A673 (cell line): ENCODE measurements at regions not wholly inside any gene's neighbourhood (a gene's known extent, or its start where the extent isn't known, plus 50 kb on each side); places are given as distances from the start of the nearest gene placed in this dataset.

Experiments used
- BruUV-seq: library from RNA; stranded (reverse); fragments of 400-500 nt; replicated peaks from 2 replicates; lab custom pipeline; 2021; lab: Mats Ljungman, UMichigan
- CTCF ChIA-PET: fragments of 300-600 bp; sonication (Branson Sonifier 250); formaldehyde crosslinking; loops from one replicate; lab custom pipeline; 2022; ENCODE audit warnings: antibody characterized with exemption; lab: Charles Lee
- POLR2A ChIA-PET: fragments of 300-600 bp; sonication (Branson Sonifier 250); formaldehyde crosslinking; loops from one replicate; lab custom pipeline; 2022; ENCODE audit warnings: antibody characterized with exemption; ENCODE audit not compliant: low non-redundant PET; lab: Charles Lee
- DNase-seq: peaks from one replicate; pipeline ENCODE4 v3.0.0-alpha.2; 2015; ENCODE audit warnings: low spot score
- H3K27ac ChIP-seq: fragments of 200-600 bp; sonication (generic); 2 replicates; pipeline ENCODE4 v1.5.1; 2016; ENCODE audit warnings: mixed run types, low read depth, mild to moderate bottlenecking, mixed read lengths, antibody characterized with exemption, low read length; ENCODE audit not compliant: poor library complexity, severe bottlenecking
- H3K27me3 ChIP-seq: fragments of 200-600 bp; sonication (generic); replicated peaks from 2 replicates; pipeline ENCODE4 v1.6.1; 2017; ENCODE audit warnings: mixed run types, low read depth, mild to moderate bottlenecking, mixed read lengths, antibody characterized with exemption, low read length; ENCODE audit not compliant: insufficient read depth, poor library complexity
- H3K36me3 ChIP-seq: fragments of 200-600 bp; sonication (generic); 2 replicates; pipeline ENCODE4 v1.6.1; 2016; ENCODE audit warnings: mixed run types, mild to moderate bottlenecking, mixed read lengths, antibody characterized with exemption, low read length; ENCODE audit not compliant: insufficient read depth, poor library complexity, severe bottlenecking
- H3K4me1 ChIP-seq: fragments of 200-600 bp; sonication (generic); 2 replicates; pipeline ENCODE4 v1.6.1; 2017; ENCODE audit warnings: mixed run types, mild to moderate bottlenecking, mixed read lengths, antibody characterized with exemption, low read length; ENCODE audit not compliant: insufficient read depth, poor library complexity, severe bottlenecking
- H3K4me3 ChIP-seq: fragments of 200-600 bp; sonication (generic); 2 replicates; pipeline ENCODE4 v1.5.1; 2016; ENCODE audit warnings: low read depth, mixed run types, mild to moderate bottlenecking, mixed read lengths, low read length; ENCODE audit not compliant: poor library complexity, severe bottlenecking
- H3K9me3 ChIP-seq: fragments of 200-600 bp; sonication (generic); 2 replicates; pipeline ENCODE4 v1.6.1; 2016; ENCODE audit warnings: mixed run types, low read depth, mild to moderate bottlenecking, mixed read lengths, antibody characterized with exemption, low read length; ENCODE audit not compliant: poor library complexity, severe bottlenecking
- EZH2 ChIP-seq: fragments of 200-600 bp; sonication (generic); IDR thresholded peaks from 2 replicates; pipeline ENCODE4 v1.6.1; 2017; ENCODE audit warnings: borderline replicate concordance, low read depth, mild to moderate bottlenecking, mixed read lengths, antibody characterized with exemption, low read length; ENCODE audit not compliant: poor library complexity, severe bottlenecking
- intact Hi-C: fragments of 100-400 bp; cut with micrococcal nuclease; formaldehyde crosslinking; loops from one replicate; pipeline ENCODE4 v1.10.0; 2022; ENCODE audit not compliant: unreplicated experiment
- TF ChIP-seq, protein P1 (sequence below): fragments of 300-800, 200-600 bp; sonication (generic); conservative IDR thresholded peaks from 2 replicates; pipeline ENCODE4 v1.5.1; 2017; ENCODE audit warnings: low read depth, mild to moderate bottlenecking, antibody characterized with exemption, low read length, moderate library complexity, mixed read lengths

DNA sequence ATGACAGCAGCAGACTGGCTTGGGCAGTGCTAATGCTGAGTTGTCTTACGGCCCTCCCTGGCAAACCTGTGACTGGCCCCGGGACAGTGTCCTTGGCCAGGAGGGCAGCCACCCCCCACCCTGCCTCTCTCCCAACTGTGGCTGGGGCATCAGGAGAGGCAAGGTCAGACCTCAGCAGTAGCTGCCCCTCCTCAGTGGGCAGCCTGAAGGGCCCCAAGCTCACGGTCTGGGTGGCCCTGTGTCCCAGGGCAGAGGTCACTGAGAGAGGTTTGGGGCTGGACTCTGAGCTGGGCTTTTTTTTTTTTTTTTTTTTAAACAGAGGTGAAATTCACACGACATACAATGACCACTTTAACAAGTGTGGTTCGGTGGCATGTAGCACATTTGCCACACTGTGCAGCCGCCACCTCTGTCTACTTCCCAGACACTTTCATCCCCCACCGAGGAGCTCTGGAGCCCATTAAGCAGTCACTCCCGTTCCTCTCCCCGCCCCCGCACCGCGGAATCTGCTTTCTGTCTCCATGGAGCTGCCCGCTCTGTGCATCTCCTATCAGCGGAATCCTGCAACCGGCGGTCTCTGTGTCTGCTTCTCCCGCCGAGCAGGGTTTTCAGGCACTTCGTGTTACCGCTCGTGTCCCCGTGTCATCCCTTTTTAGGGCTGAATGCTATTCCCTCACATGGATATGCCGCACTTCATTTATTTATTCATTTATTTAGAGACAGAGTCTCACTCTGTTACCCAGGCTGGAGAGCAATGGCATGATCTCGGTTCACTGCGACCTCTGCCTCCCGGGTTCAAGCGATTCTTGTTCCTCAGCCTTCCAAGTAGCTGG, 67.9 kb upstream of the GATA5 start:
- no peak overlapping the region for H3K27ac ChIP-seq
- no TSS peak for BruUV-seq

GRCh38 chr20:62544505-62545055, 68.8 kb upstream of the GATA5 start:
- no peaks in the 10 kb centered on the region for H3K36me3 ChIP-seq
- peaks cover 22% of the 10 kb centered on the region for H3K27me3 ChIP-seq
- CTCF ChIA-PET = no interaction called here
- POLR2A ChIA-PET = no interaction called here
- intact Hi-C loops = no loop called here
- no peaks in the 10 kb centered on the region for H3K9me3 ChIP-seq
- no peak overlapping the region for H3K4me3 ChIP-seq
- no peak overlapping the region for H3K27ac ChIP-seq
- no peaks in the 10 kb centered on the region for H3K4me1 ChIP-seq
- TF ChIP-seq, protein P1, sequence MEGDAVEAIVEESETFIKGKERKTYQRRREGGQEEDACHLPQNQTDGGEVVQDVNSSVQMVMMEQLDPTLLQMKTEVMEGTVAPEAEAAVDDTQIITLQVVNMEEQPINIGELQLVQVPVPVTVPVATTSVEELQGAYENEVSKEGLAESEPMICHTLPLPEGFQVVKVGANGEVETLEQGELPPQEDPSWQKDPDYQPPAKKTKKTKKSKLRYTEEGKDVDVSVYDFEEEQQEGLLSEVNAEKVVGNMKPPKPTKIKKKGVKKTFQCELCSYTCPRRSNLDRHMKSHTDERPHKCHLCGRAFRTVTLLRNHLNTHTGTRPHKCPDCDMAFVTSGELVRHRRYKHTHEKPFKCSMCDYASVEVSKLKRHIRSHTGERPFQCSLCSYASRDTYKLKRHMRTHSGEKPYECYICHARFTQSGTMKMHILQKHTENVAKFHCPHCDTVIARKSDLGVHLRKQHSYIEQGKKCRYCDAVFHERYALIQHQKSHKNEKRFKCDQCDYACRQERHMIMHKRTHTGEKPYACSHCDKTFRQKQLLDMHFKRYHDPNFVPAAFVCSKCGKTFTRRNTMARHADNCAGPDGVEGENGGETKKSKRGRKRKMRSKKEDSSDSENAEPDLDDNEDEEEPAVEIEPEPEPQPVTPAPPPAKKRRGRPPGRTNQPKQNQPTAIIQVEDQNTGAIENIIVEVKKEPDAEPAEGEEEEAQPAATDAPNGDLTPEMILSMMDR = no peak
- no peak for TF ChIP-seq EZH2
- BruUV-seq = no TSS peak
- DNase-seq = no peak

More for the DNA sequence above, 67.9 kb upstream of the GATA5 start:
- TF ChIP-seq, protein P1 = no peak
- TF ChIP-seq EZH2 = no peak
- Histone ChIP-seq H3K4me3 (no peak overlapping the region), H3K4me1 (no peaks in the 10 kb centered on the region), H3K27me3 (peaks cover 15% of the 10 kb centered on the region), H3K36me3 (no peaks in the 10 kb centered on the region), H3K9me3 (no peaks in the 10 kb centered on the region)
- intact Hi-C loops = no loop called here
- POLR2A ChIA-PET = no interaction called here
- DNase-seq = no peak
- CTCF ChIA-PET = interaction anchor here (0.6 kb wide), 1 partner anchor 44 kb away, joined by 4 read pairs; no protein-coding TSS in a partner anchor

- no peak overlapping the region for H3K27ac ChIP-seq
- H3K9me3 ChIP-seq = no peaks in the 10 kb centered on the region
- no peak overlapping the region for H3K4me3 ChIP-seq
- ChIA-PET CTCF (no interaction called here), POLR2A (no interaction called here)
- H3K36me3 ChIP-seq = no peaks in the 10 kb centered on the region
- no TSS peak for BruUV-seq
- DNase-seq = no peak
- intact Hi-C loops = no loop called here
- H3K4me1 ChIP-seq = no peaks in the 10 kb centered on the region
- peaks cover 22% of the 10 kb centered on the region for H3K27me3 ChIP-seq
- TF ChIP-seq, protein P1 = no peak
- no peak for TF ChIP-seq EZH2
Observed at GRCh38 chr20:62545271-62545670, 69.5 kb upstream of the GATA5 start.
